ENCODE measurements at regions not wholly inside any gene's neighbourhood (a gene's known extent, or its start where the extent isn't known, plus 50 kb on each side); places are given as distances from the start of the nearest gene placed in this dataset.

- no peak for DNase-seq
Measured at GRCh38 chr4:4625488-4625887, 83.6 kb upstream of the STX18 start.

- DNase-seq: no peak
Measured at GRCh38 chr4:4624276-4624897, 82.5 kb upstream of the STX18 start.

- no peak for DNase-seq
Measured at GRCh38 chr4:4619821-4620220, 78.0 kb upstream of the STX18 start.

GRCh38 chr4:4618847-4619246 is 77.0 kb upstream of the STX18 start:
- DNase-seq: no peak

GRCh38 chr4:4614925-4615678 is 73.3 kb upstream of the STX18 start:
- no peak for DNase-seq

- no peak for DNase-seq
Measured at GRCh38 chr4:4613641-4614286, 71.9 kb upstream of the STX18 start.

- DNase-seq: no peak
Measured at GRCh38 chr4:4613126-4613465, 71.2 kb upstream of the STX18 start.

GRCh38 chr4:4610672-4611071 is 68.8 kb upstream of the STX18 start:
- DNase-seq: no peak

GRCh38 chr4:4609622-4610334 is 67.9 kb upstream of the STX18 start:
- DNase-seq: no peak

- DNase-seq: no peak
Measured at GRCh38 chr4:4608214-4608537, 66.3 kb upstream of the STX18 start.

- DNase-seq: no peak
Measured at GRCh38 chr4:4607336-4608213, 65.7 kb upstream of the STX18 start.

GRCh38 chr4:4606321-4606720 is 64.5 kb upstream of the STX18 start:
- DNase-seq: no peak

GRCh38 chr4:4605849-4606248 is 64.0 kb upstream of the STX18 start:
- DNase-seq: no peak

- no peak for DNase-seq
Measured at GRCh38 chr4:4603592-4603991, 61.7 kb upstream of the STX18 start.

- no peak for DNase-seq
Measured at GRCh38 chr4:4603067-4603466, 61.2 kb upstream of the STX18 start.

GRCh38 chr4:4602468-4602867 is 60.6 kb upstream of the STX18 start:
- DNase-seq: no peak

GRCh38 chr4:4601803-4602369 is 60.0 kb upstream of the STX18 start:
- DNase-seq: no peak

GRCh38 chr4:4599481-4600275 is 57.8 kb upstream of the STX18 start:
- DNase-seq: no peak

- no peak for DNase-seq
Measured at GRCh38 chr4:4598851-4599411, 57.1 kb upstream of the STX18 start.

- no peak for DNase-seq
Measured at GRCh38 chr4:4596720-4597119, 54.9 kb upstream of the STX18 start.

- no peak for DNase-seq
Measured at GRCh38 chr4:4595252-4595651, 53.4 kb upstream of the STX18 start.

Data from GDM1 (cell line).